MM.1S (cell line): ENCODE measurements at regions not wholly inside any gene's neighbourhood (a gene's known extent, or its start where the extent isn't known, plus 50 kb on each side); places are given as distances from the start of the nearest gene placed in this dataset.

Experiments
- DNase-seq: peaks from one replicate; pipeline ENCODE4 v3.0.0-alpha.2; 2015
- H2AFZ ChIP-seq: fragments of 300-600 bp; sonication (generic); 2 replicates; pipeline ENCODE4 v1.6.0; 2016; ENCODE audit warnings: antibody characterized with exemption, low read length
- H3F3A ChIP-seq: fragments of 300-600 bp; sonication (generic); 2 replicates; pipeline ENCODE4 v1.6.1; 2016; ENCODE audit warnings: mild to moderate bottlenecking, antibody characterized with exemption, low read length, moderate library complexity, mixed read lengths; ENCODE audit not compliant: insufficient read depth
- H3K27ac ChIP-seq: fragments of 300-600 bp; sonication (generic); 2 replicates; pipeline ENCODE4 v1.5.1; 2016; ENCODE audit warnings: mild to moderate bottlenecking, low read length
- H3K27me3 ChIP-seq: fragments of 300-600 bp; sonication (generic); replicated peaks from 2 replicates; pipeline ENCODE4 v1.6.0; 2016; ENCODE audit warnings: low read length; ENCODE audit not compliant: insufficient read depth
- H3K36me3 ChIP-seq: fragments of 300-600 bp; sonication (generic); replicated peaks from 2 replicates; pipeline ENCODE4 v1.6.1; 2016; ENCODE audit warnings: mild to moderate bottlenecking, low read length, mixed read lengths; ENCODE audit not compliant: insufficient read depth
- H3K4me1 ChIP-seq: fragments of 300-600 bp; sonication (generic); 2 replicates; pipeline ENCODE4 v1.6.1; 2016; ENCODE audit warnings: low read length, mixed read lengths
- H3K4me2 ChIP-seq: fragments of 300-600 bp; sonication (generic); 2 replicates; pipeline ENCODE4 v1.6.0; 2016; ENCODE audit warnings: low read depth, low read length
- H3K4me3 ChIP-seq: fragments of 300-600 bp; sonication (generic); 2 replicates; pipeline ENCODE4 v1.5.1; 2016; ENCODE audit warnings: low read length, mixed read lengths
- H3K79me2 ChIP-seq: fragments of 300-600 bp; sonication (generic); 2 replicates; pipeline ENCODE4 v1.6.1; 2016; ENCODE audit warnings: mixed run types, low read length, mixed read lengths
- H3K9ac ChIP-seq: fragments of 300-600 bp; sonication (generic); 2 replicates; pipeline ENCODE4 v1.6.1; 2016; ENCODE audit warnings: low read length, mixed read lengths
- H3K9me2 ChIP-seq: fragments of 300-600 bp; sonication (generic); replicated peaks from 2 replicates; pipeline ENCODE4 v1.6.1; 2016; ENCODE audit warnings: mild to moderate bottlenecking, low read length, mixed read lengths; ENCODE audit not compliant: insufficient read depth
- H3K9me3 ChIP-seq: fragments of 300-600 bp; sonication (generic); replicated peaks from 2 replicates; pipeline ENCODE4 v1.6.1; 2016; ENCODE audit warnings: mild to moderate bottlenecking, low read length, mixed read lengths; ENCODE audit not compliant: insufficient read depth
- H4K20me1 ChIP-seq: fragments of 300-600 bp; sonication (generic); 2 replicates; pipeline ENCODE4 v1.6.1; 2016; ENCODE audit warnings: mild to moderate bottlenecking, low read length, moderate library complexity, mixed read lengths; ENCODE audit not compliant: insufficient read depth
- EZH2 ChIP-seq: fragments of 300-600 bp; sonication (generic); optimal IDR thresholded peaks from 2 replicates; pipeline ENCODE3; 2017; ENCODE audit warnings: low read depth, mild to moderate bottlenecking, antibody characterized with exemption, low read length, mixed read lengths
- EZH2phosphoT487 ChIP-seq: fragments of 300-600 bp; sonication (generic); IDR thresholded peaks from 2 replicates; pipeline ENCODE4 v1.6.1; 2018; ENCODE audit warnings: antibody characterized with exemption, low read length
- TF ChIP-seq, protein P1 (sequence below): fragments of 300-600 bp; sonication (generic); IDR thresholded peaks from 2 replicates; pipeline ENCODE4 v1.5.1; 2016; ENCODE audit warnings: antibody characterized with exemption, low read length, mixed read lengths

DNA sequence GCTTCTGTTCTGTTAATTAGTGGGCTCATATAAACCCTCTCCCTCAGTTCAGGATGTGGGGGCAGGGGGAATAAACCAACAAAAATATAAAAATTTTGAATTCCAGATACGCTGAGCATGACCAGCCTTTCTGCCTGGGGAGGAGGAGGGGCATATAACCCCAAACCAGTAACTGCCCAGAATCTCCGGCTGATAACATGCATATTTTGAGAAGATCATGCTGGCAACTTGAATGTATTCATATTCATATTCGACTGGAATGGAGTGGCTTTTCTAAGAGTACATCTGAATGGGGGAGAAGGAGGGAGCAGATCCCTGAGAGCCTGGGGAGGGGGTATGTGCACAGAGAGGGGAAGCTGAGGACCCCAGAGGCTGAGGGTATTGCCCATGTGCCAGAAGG lies 54.5 kb upstream of the LCTL start:
- Histone ChIP-seq H3K4me3 (no peak overlapping the region), H3K79me2 (no peaks in the 10 kb centered on the region), H3K9me2 (no peaks in the 10 kb centered on the region), H4K20me1 (no peaks in the 10 kb centered on the region), H3K4me1 (no peaks in the 10 kb centered on the region), H3K27ac (no peak overlapping the region), H3K27me3 (no peaks in the 10 kb centered on the region; the same call in 1 of the 2 replicates), H3K4me2 (no peak overlapping the region), H2AFZ (no peak overlapping the region), H3K9ac (no peak overlapping the region), H3K9me3 (no peaks in the 10 kb centered on the region), H3F3A (no peaks in the 10 kb centered on the region), H3K36me3 (no peaks in the 10 kb centered on the region)
- no peak for TF ChIP-seq EZH2phosphoT487
- TF ChIP-seq, protein P1, sequence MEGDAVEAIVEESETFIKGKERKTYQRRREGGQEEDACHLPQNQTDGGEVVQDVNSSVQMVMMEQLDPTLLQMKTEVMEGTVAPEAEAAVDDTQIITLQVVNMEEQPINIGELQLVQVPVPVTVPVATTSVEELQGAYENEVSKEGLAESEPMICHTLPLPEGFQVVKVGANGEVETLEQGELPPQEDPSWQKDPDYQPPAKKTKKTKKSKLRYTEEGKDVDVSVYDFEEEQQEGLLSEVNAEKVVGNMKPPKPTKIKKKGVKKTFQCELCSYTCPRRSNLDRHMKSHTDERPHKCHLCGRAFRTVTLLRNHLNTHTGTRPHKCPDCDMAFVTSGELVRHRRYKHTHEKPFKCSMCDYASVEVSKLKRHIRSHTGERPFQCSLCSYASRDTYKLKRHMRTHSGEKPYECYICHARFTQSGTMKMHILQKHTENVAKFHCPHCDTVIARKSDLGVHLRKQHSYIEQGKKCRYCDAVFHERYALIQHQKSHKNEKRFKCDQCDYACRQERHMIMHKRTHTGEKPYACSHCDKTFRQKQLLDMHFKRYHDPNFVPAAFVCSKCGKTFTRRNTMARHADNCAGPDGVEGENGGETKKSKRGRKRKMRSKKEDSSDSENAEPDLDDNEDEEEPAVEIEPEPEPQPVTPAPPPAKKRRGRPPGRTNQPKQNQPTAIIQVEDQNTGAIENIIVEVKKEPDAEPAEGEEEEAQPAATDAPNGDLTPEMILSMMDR = no peak
- no peak for DNase-seq

DNA sequence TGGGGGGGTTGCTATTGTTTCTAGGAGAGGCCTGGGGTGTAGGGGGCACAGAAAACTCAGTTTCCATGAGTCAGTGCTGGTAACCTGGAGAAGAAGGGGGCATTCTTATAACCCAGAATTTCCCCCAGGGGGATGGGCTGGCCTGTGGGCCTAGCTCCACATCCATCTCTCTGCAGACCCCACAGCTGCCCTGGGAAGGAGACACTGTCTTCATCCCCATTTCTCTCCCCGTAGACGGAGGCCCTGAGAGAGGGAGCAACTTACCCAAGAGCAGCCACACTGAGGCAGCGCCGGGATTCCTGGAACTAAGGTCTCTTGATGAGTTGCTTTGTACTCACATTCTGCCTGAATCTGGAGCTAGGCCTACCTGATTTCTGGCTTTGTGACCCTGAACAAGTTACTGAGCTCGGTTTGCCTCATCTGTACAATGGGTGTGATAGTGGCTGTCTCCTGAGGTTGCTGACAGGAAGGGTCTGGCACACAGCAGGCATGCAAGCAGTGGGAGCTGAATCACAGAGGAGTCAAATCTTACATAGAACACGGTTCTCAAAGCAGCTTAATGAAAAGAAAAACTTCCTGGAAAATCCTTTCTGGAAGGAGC lies 55.0 kb upstream of the LCTL start:
- H3K36me3 ChIP-seq = no peaks in the 10 kb centered on the region
- no peak overlapping the region for H3K4me3 ChIP-seq
- H3F3A ChIP-seq = no peaks in the 10 kb centered on the region
- no peaks in the 10 kb centered on the region for H4K20me1 ChIP-seq
- TF ChIP-seq, protein P1 = no peak
- TF ChIP-seq EZH2 (no peak), EZH2phosphoT487 (no peak)
- DNase-seq = no peak
- H3K79me2 ChIP-seq = no peaks in the 10 kb centered on the region
- H3K9me2 ChIP-seq = no peaks in the 10 kb centered on the region
- no peak overlapping the region for H3K27ac ChIP-seq
- no peaks in the 10 kb centered on the region for H3K9me3 ChIP-seq
- H2AFZ ChIP-seq = no peak overlapping the region
- no peak overlapping the region for H3K9ac ChIP-seq
- no peaks in the 10 kb centered on the region; the same call in 1 of the 2 replicates for H3K27me3 ChIP-seq
- no peak overlapping the region for H3K4me2 ChIP-seq
- no peaks in the 10 kb centered on the region for H3K4me1 ChIP-seq

DNA sequence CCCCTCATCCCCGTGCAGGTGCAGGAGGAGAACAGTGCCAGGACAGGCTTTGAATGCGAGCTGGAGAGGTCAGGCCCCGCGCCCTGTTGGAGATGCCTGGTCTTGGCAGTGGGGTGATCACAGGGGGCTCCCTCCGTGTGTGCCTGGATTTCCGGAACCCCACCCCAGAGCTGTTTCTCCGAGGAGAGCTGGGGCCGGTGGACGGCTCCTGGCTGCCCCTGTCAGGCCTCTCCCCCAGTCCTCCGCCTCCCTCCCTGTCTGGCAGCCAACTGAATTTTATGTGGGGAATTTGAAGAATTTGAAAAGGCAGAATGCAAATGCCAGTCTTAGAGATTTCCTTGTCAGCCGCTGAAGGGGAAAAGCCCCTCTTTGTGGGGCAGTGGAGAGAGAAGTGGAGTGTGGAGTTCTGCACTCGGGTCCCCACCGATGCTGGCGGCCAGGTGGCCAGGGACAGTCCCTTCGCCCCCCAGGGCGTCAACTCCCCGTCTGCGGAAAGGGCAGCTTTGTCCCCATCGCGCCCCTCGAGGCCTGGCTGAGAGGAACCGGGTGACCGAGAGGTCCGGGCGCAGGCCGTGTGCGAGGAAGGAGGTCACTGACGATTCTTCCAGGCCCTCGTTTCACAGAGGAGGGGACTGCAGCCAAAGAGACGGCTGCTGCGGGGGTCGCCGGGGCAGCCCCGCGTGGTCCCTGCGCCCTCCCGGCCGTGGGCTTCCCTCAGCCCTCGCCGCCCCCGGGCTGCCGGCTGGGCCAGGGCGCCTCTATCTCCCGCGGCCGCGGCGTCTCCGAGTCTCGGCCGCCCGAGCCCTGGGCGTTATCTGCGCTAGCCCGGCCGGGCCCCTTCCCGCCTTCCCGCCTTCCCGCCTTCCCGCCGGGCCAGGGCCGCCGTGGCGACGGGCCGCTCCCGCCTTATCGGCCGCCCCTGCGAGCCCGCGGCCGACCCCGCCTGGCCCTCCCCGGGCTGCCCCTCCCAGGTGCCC lies 56.0 kb upstream of the LCTL start:
- no peaks in the 10 kb centered on the region for H4K20me1 ChIP-seq
- H3K27me3 ChIP-seq = no peaks in the 10 kb centered on the region; the same call in 1 of the 2 replicates
- H2AFZ ChIP-seq = no peak overlapping the region
- no peaks in the 10 kb centered on the region for H3K36me3 ChIP-seq
- no peaks in the 10 kb centered on the region for H3K79me2 ChIP-seq
- H3K4me2 ChIP-seq = no peak overlapping the region
- H3K9me3 ChIP-seq = no peaks in the 10 kb centered on the region
- DNase-seq = no peak
- TF ChIP-seq, protein P1 = no peak
- no peak for TF ChIP-seq EZH2
- no peak for TF ChIP-seq EZH2phosphoT487
- no peaks in the 10 kb centered on the region for H3F3A ChIP-seq
- H3K4me1 ChIP-seq = no peaks in the 10 kb centered on the region
- no peak overlapping the region for H3K27ac ChIP-seq
- H3K9me2 ChIP-seq = no peaks in the 10 kb centered on the region
- no peak overlapping the region for H3K9ac ChIP-seq
- no peak overlapping the region for H3K4me3 ChIP-seq
